ENCODE measurements at regions not wholly inside any gene's neighbourhood (a gene's known extent, or its start where the extent isn't known, plus 50 kb on each side); places are given as distances from the start of the nearest gene placed in this dataset.

- H3K4me1 ChIP-seq (replicated peaks in 1 of 2), result no peaks in the 10 kb centered on the region
- no peaks in the 10 kb centered on the region for H3K9me3 ChIP-seq (replicated peaks in 1 of 3)
- intact Hi-C loops (cut with DNase I), result no loop called here
- no peak for DNase-seq
- H3K36me3 ChIP-seq (replicated peaks in 1 of 2), result no peaks in the 10 kb centered on the region
- no peak overlapping the region for H3K4me3 ChIP-seq
- H3K27ac ChIP-seq, result no peak overlapping the region
- TF ChIP-seq POLR2A (IDR thresholded peaks at IDR 0.05), result no peak
- TF ChIP-seq CTCF (IDR thresholded peaks at IDR 0.05), result no peak
- WGBS, 4 donors, result 82 to 89% (median 85%) methylated on average over 3 of the region's 3 CpGs
- no peaks in the 10 kb centered on the region for H3K27me3 ChIP-seq
These were observed 407.5 kb upstream of the DPH6 start for GRCh38 chr15:35953424-35953823.

GRCh38 chr15:35956056-35956455 lies 410.1 kb upstream of the DPH6 start:
- TF ChIP-seq POLR2A (IDR thresholded peaks at IDR 0.05), result no peak
- TF ChIP-seq CTCF (IDR thresholded peaks at IDR 0.05), result no peak
- no peaks in the 10 kb centered on the region for H3K4me1 ChIP-seq (replicated peaks in 1 of 2)
- no peaks in the 10 kb centered on the region for H3K27me3 ChIP-seq
- DNase-seq, result no peak
- H3K27ac ChIP-seq, result no peak overlapping the region
- intact Hi-C loops (cut with DNase I), result no loop called here
- whole genome bisulfite sequencing, 4 donors, result 47 to 73% (median 53%) methylated on average over 3 of the region's 3 CpGs
- H3K9me3 ChIP-seq (replicated peaks in 1 of 3), result no peaks in the 10 kb centered on the region
- H3K4me3 ChIP-seq, result no peak overlapping the region
- no peaks in the 10 kb centered on the region for H3K36me3 ChIP-seq (replicated peaks in 1 of 2)

- TF ChIP-seq CTCF (IDR thresholded peaks at IDR 0.05) (no peak), POLR2A (IDR thresholded peaks at IDR 0.05) (no peak)
- no peak overlapping the region for H3K4me3 ChIP-seq
- H3K36me3 ChIP-seq (replicated peaks in 1 of 2), result no peaks in the 10 kb centered on the region
- H3K4me1 ChIP-seq (replicated peaks in 1 of 2), result no peaks in the 10 kb centered on the region
- 38 to 55% (median 49%) methylated on average over 2 of the region's 2 CpGs for WGBS, 4 donors
- H3K27ac ChIP-seq, result no peak overlapping the region
- no peaks in the 10 kb centered on the region for H3K27me3 ChIP-seq
- no peaks in the 10 kb centered on the region for H3K9me3 ChIP-seq (replicated peaks in 1 of 3)
- intact Hi-C loops (cut with DNase I), result no loop called here
- DNase-seq, result no peak
These were observed 412.1 kb upstream of the DPH6 start for GRCh38 chr15:35958021-35958420.

- WGBS, 4 donors, result 29 to 42% (median 35%) methylated on average over 2 of the region's 2 CpGs
These were observed 413.0 kb upstream of the DPH6 start for GRCh38 chr15:35958975-35959374.

More at GRCh38 chr15:35958975-35959374, 413.0 kb upstream of the DPH6 start:
- intact Hi-C loops (cut with DNase I), result no loop called here
- H3K9me3 ChIP-seq (replicated peaks in 1 of 3), result no peaks in the 10 kb centered on the region
- H3K27me3 ChIP-seq, result no peaks in the 10 kb centered on the region
- H3K36me3 ChIP-seq (replicated peaks in 1 of 2), result no peaks in the 10 kb centered on the region
- H3K4me1 ChIP-seq (replicated peaks in 1 of 2), result no peaks in the 10 kb centered on the region
- TF ChIP-seq POLR2A (IDR thresholded peaks at IDR 0.05) (no peak), CTCF (IDR thresholded peaks at IDR 0.05) (no peak)
- no peak for DNase-seq
- H3K4me3 ChIP-seq, result no peak overlapping the region
- no peak overlapping the region for H3K27ac ChIP-seq

All from adrenal gland (tissue), 9 donors.